GM12878 (cell line): ENCODE measurements at regions not wholly inside any gene's neighbourhood (a gene's known extent, or its start where the extent isn't known, plus 50 kb on each side); places are given as distances from the start of the nearest gene placed in this dataset.

Source experiments
- ATAC-seq: fragments of 200-7000 bp; cut with Tn5 transposase; 3 replicates; pipeline ENCODE4 v1.9.1; 2020; ENCODE audit warnings: mild to moderate bottlenecking, moderate library complexity
- BruUV-seq: library from RNA; stranded (reverse); fragments of 400-500 nt; replicated peaks from 2 replicates; lab custom pipeline; 2021; lab: Mats Ljungman, UMichigan
- CTCF ChIA-PET: fragments of 300-600 bp; sonication (Branson Sonifier 250); formaldehyde crosslinking; extraction: SDS; loops from one replicate; lab custom pipeline; 2021; ENCODE audit warnings: inconsistent platforms; lab: Yijun Ruan, JAX
- POLR2A ChIA-PET: fragments of 350-600 bp; formaldehyde crosslinking; extraction: SDS; loops from one replicate; lab custom pipeline; 2021; ENCODE audit warnings: inconsistent platforms; lab: Charles Lee
- RAD21 ChIA-PET: fragments of 300-600 bp; sonication (Branson Sonifier 250); formaldehyde crosslinking; loops from one replicate; lab custom pipeline; 2023; ENCODE audit warnings: antibody characterized with exemption; ENCODE audit not compliant: unreplicated experiment; lab: Charles Lee
- SMC1A ChIA-PET: fragments of 300-600 bp; sonication (Branson Sonifier 250); formaldehyde crosslinking; loops from one replicate; lab custom pipeline; 2023; ENCODE audit not compliant: unreplicated experiment, uncharacterized antibody; lab: Charles Lee
- DNase-seq: peaks from one replicate; pipeline ENCODE4 v3.0.0-alpha.2; 2011; ENCODE audit warnings: low read depth, low spot score
- FAIRE-seq: peaks from 3 replicates; lab custom pipeline; 2011; peaks lifted over from hg19 to GRCh38; lab: Jason Lieb, UNC
- H2AFZ ChIP-seq: 2 replicates; pipeline ENCODE4 v1.6.0; 2011; ENCODE audit warnings: low read depth, low read length, control low read depth; ENCODE audit not compliant: control insufficient read depth
- H3K27ac ChIP-seq: 2 replicates; pipeline ENCODE4 v1.5.1; 2011; ENCODE audit warnings: control low read depth; ENCODE audit not compliant: control insufficient read depth, insufficient read depth
- H3K27me3 ChIP-seq, 2 experiments: replicated peaks in 1 of 2; 2 replicates each; pipeline versions ENCODE4 v1.6.0 to v1.6.1; 2011; ENCODE audit warnings: low read length in 1 of 2; ENCODE audit not compliant: control insufficient read depth in 2 of 2, insufficient read depth in 2 of 2
- H3K36me3 ChIP-seq, 2 experiments: 2 replicates each; pipeline ENCODE4 v1.5.1; 2011; ENCODE audit warnings: low read length in 1 of 2; ENCODE audit not compliant: control insufficient read depth in 2 of 2, insufficient read depth in 2 of 2
- H3K4me1 ChIP-seq: 2 replicates; pipeline ENCODE4 v1.6.1; 2011; ENCODE audit warnings: mild to moderate bottlenecking, low read length, moderate library complexity, mixed read lengths; ENCODE audit not compliant: control insufficient read depth, insufficient read depth
- H3K4me2 ChIP-seq: 2 replicates; pipeline ENCODE4 v1.6.0; 2011; ENCODE audit warnings: control low read depth; ENCODE audit not compliant: control insufficient read depth, insufficient read depth
- H3K4me3 ChIP-seq: fragments of 200-600 bp; sonication (generic); 2 replicates; pipeline ENCODE4 v1.5.1; 2016
- H3K79me2 ChIP-seq: 2 replicates; pipeline ENCODE4 v1.6.0; 2011; ENCODE audit warnings: low read length; ENCODE audit not compliant: control insufficient read depth, insufficient read depth
- H3K9ac ChIP-seq: 2 replicates; pipeline ENCODE4 v1.8.0; 2011; ENCODE audit warnings: low read length, control low read depth, mixed read lengths; ENCODE audit not compliant: control insufficient read depth, insufficient read depth
- H3K9me3 ChIP-seq: replicated peaks from 3 replicates; pipeline ENCODE4 v1.5.1; 2011; ENCODE audit warnings: mild to moderate bottlenecking, low read length; ENCODE audit not compliant: control insufficient read depth, insufficient read depth
- H4K20me1 ChIP-seq: 2 replicates; pipeline ENCODE4 v1.6.0; 2011; ENCODE audit not compliant: control insufficient read depth, insufficient read depth
- CREB1 ChIP-seq: IDR thresholded peaks from 2 replicates; pipeline ENCODE4 v1.6.1; 2012; ENCODE audit warnings: low read depth, mild to moderate bottlenecking, inconsistent platforms
- EP300 ChIP-seq, 2 experiments: fragments of 150-350 bp in 1 of 2; IDR thresholded peaks; 2 replicates each; pipeline ENCODE4 v1.6.1; 2011 to 2012; ENCODE audit warnings: low read depth in 2 of 2, low read length in 2 of 2, borderline replicate concordance in 1 of 2, improper control_type of control experiment in 1 of 2, inconsistent platforms in 1 of 2; ENCODE audit not compliant: control insufficient read depth in 1 of 2
- FOXM1 ChIP-seq: IDR thresholded peaks from 2 replicates; pipeline ENCODE4 v1.6.1; 2012; ENCODE audit warnings: low read depth, mild to moderate bottlenecking, inconsistent platforms, low read length, moderate library complexity
- HDAC2 ChIP-seq: fragments of 200-600 bp; sonication (generic); IDR thresholded peaks from 2 replicates; pipeline ENCODE4 v1.6.1; 2017
- IRF5 ChIP-seq: fragments of 450-650 bp; IDR thresholded peaks from 2 replicates; pipeline ENCODE4 v1.6.1; 2017; ENCODE audit warnings: borderline replicate concordance
- MYB ChIP-seq: fragments of 150-350 bp; IDR thresholded peaks from 2 replicates; pipeline ENCODE4 v1.6.1; 2014; ENCODE audit warnings: mild to moderate bottlenecking, low read depth, low read length, borderline replicate concordance
- PAX5 ChIP-seq: IDR thresholded peaks from 2 replicates; pipeline ENCODE4 v1.6.1; 2011; ENCODE audit warnings: low read depth, low read length, borderline replicate concordance
- SMAD1 ChIP-seq: fragments of 450-650 bp; IDR thresholded peaks from 2 replicates; pipeline ENCODE4 v1.6.1; 2018; ENCODE audit warnings: mild to moderate bottlenecking, low read depth; ENCODE audit not compliant: partially characterized antibody
- SRF ChIP-seq, 2 experiments: IDR thresholded peaks; 2 replicates each; pipeline ENCODE4 v1.6.1; 2011; ENCODE audit warnings: low read depth in 2 of 2, low read length in 2 of 2, mild to moderate bottlenecking in 1 of 2, moderate library complexity in 1 of 2
- WRNIP1 ChIP-seq: IDR thresholded peaks from 2 replicates; pipeline ENCODE4 v1.6.1; 2011; ENCODE audit warnings: low read depth, low read length, improper control_type of control experiment, borderline replicate concordance
- YBX1 ChIP-seq: fragments of 450-650 bp; IDR thresholded peaks from 2 replicates; pipeline ENCODE4 v1.6.1; 2016; ENCODE audit warnings: antibody characterized with exemption
- YY1 ChIP-seq: IDR thresholded peaks from 2 replicates; pipeline ENCODE4 v1.6.1; 2011; ENCODE audit warnings: low read depth, mild to moderate bottlenecking, low read length
- ZNF622 ChIP-seq: fragments of 450-650 bp; IDR thresholded peaks from 2 replicates; pipeline ENCODE4 v1.6.1; 2017; ENCODE audit warnings: mild to moderate bottlenecking, inconsistent platforms
- ZZZ3 ChIP-seq: IDR thresholded peaks from 2 replicates; pipeline ENCODE4 v1.6.1; 2011; ENCODE audit warnings: low read depth; ENCODE audit not compliant: control insufficient read depth, insufficient read length
- WGBS: methylation state at CpG from one replicate; pipeline ENCODE4 v1.1.6; 2016; ENCODE audit warnings: low lambda C conversion rate; ENCODE audit not compliant: insufficient replicate concordance, insufficient coverage; ENCODE audit errors: missing lambda C conversion rate; 5-methylcytosine and 5-hydroxymethylcytosine counted together
- in situ Hi-C: fragments of 300-500 bp; cut with MboI; formaldehyde crosslinking; loops from 9 replicates; pipeline ENCODE4 v1.14.3; 2018; ENCODE audit warnings: mixed read lengths
- intact Hi-C: fragments of 100-400 bp; cut with micrococcal nuclease; formaldehyde crosslinking; loops from one replicate; pipeline ENCODE4 v1.14.2; 2022; ENCODE audit not compliant: unreplicated experiment
- TF ChIP-seq, protein P1 (sequence below): fragments of 450-650 bp; IDR thresholded peaks from 2 replicates; pipeline ENCODE4 v1.6.1; 2017; ENCODE audit warnings: low read depth, mild to moderate bottlenecking, moderate library complexity
- TF ChIP-seq, protein P2 (sequence below): IDR thresholded peaks from 2 replicates; pipeline ENCODE4 v1.6.1; 2012; ENCODE audit warnings: low read depth, low read length, improper control_type of control experiment

- intact Hi-C loops (no loop called here), in situ Hi-C loops (no loop called here)
- Histone ChIP-seq H3K4me2 (no peak overlapping the region), H3K27ac (no peak overlapping the region), H4K20me1 (no peaks in the 10 kb centered on the region), H3K9ac (no peak overlapping the region), H3K79me2 (no peaks in the 10 kb centered on the region), H3K4me1 (no peaks in the 10 kb centered on the region), H3K36me3 (no peaks in the 10 kb centered on the region), H3K9me3 (no peaks in the 10 kb centered on the region), H2AFZ (no peak overlapping the region), H3K4me3 (no peak overlapping the region), H3K27me3 (no peaks in the 10 kb centered on the region; a peak in 1 of 4 replicates)
- RAD21 ChIA-PET, result no interaction called here
- 37% methylated on average over 13 of the region's 13 CpGs for WGBS
- ATAC-seq (no peak), FAIRE-seq (no peak), DNase-seq (no peak)
- no TSS peak for BruUV-seq
- TF ChIP-seq, protein P1, sequence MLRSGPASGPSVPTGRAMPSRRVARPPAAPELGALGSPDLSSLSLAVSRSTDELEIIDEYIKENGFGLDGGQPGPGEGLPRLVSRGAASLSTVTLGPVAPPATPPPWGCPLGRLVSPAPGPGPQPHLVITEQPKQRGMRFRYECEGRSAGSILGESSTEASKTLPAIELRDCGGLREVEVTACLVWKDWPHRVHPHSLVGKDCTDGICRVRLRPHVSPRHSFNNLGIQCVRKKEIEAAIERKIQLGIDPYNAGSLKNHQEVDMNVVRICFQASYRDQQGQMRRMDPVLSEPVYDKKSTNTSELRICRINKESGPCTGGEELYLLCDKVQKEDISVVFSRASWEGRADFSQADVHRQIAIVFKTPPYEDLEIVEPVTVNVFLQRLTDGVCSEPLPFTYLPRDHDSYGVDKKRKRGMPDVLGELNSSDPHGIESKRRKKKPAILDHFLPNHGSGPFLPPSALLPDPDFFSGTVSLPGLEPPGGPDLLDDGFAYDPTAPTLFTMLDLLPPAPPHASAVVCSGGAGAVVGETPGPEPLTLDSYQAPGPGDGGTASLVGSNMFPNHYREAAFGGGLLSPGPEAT, result no peak
- TF ChIP-seq WRNIP1, result no peak
- no peak for TF ChIP-seq YY1
- TF ChIP-seq CREB1, result no peak
- TF ChIP-seq IRF5, result no peak
- TF ChIP-seq ZNF622, result no peak
- TF ChIP-seq YBX1, result no peak
- TF ChIP-seq, protein P2, sequence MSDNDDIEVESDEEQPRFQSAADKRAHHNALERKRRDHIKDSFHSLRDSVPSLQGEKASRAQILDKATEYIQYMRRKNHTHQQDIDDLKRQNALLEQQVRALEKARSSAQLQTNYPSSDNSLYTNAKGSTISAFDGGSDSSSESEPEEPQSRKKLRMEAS, result no peak
- TF ChIP-seq HDAC2, result no peak
- TF ChIP-seq EP300 (IDR thresholded peaks at IDR 0.05; ENCODE audit: borderline replicate concordance in 1 of 2, control insufficient read depth in 1 of 2, low read depth in 2 of 2, low read length in 2 of 2), result no peak
- no peak for TF ChIP-seq SMAD1
- no peak for TF ChIP-seq MYB
- TF ChIP-seq ZZZ3, result no peak
- no peak for TF ChIP-seq FOXM1
- TF ChIP-seq SRF (IDR thresholded peaks at IDR 0.05; ENCODE audit: low read depth in 2 of 2, low read length in 2 of 2), result no peak
- TF ChIP-seq PAX5, result no peak
- POLR2A ChIA-PET, result interaction anchor here (0.5 kb wide), 1 partner anchor 150 kb away, joined by 8 read pairs; no protein-coding TSS in a partner anchor
- SMC1A ChIA-PET, result no interaction called here
- CTCF ChIA-PET, result interaction anchor here (0.6 to 1.3 kb wide), 2 partner anchors 262 to 287 kb away, joined by 3 to 4 read pairs; no protein-coding TSS in a partner anchor
These were observed 142.4 kb upstream of the IRX4 start for GRCh38 chr5:2024986-2025721.
